Astrocyte of the spinal cord (primary cell): ENCODE measurements at regions not wholly inside any gene's neighbourhood (a gene's known extent, or its start where the extent isn't known, plus 50 kb on each side); places are given as distances from the start of the nearest gene placed in this dataset.

ENCODE experiments used
- DNase-seq: peaks from one replicate; pipeline ENCODE4 v3.0.0; 2011; ENCODE audit warnings: low read depth, low spot score
- H3K4me3 ChIP-seq: 2 replicates; pipeline ENCODE4 v1.5.1; 2011; ENCODE audit warnings: low read depth, mild to moderate bottlenecking, low read length, moderate library complexity
- CTCF ChIP-seq: IDR thresholded peaks from 2 replicates; pipeline ENCODE4 v1.5.1; 2012; ENCODE audit warnings: low read depth, mild to moderate bottlenecking, low read length, inconsistent platforms
- in situ Hi-C: cut with HindIII; loops from 2 replicates; pipeline ENCODE4 v1.10.0; 2017; ENCODE audit warnings: low sequenced_read_pairs

GRCh38 chr5:27221410-27221809 is 183.0 kb upstream of the CDH9 start:
- H3K4me3 ChIP-seq: no peak overlapping the region
- DNase-seq: no peak
- no peak for TF ChIP-seq CTCF
- in situ Hi-C loops: no loop called here

GRCh38 chr5:27220752-27221151 is 182.4 kb upstream of the CDH9 start:
- DNase-seq: no peak
- no peak overlapping the region for H3K4me3 ChIP-seq
- in situ Hi-C loops: no loop called here
- no peak for TF ChIP-seq CTCF

- in situ Hi-C loops: no loop called here
- no peak overlapping the region for H3K4me3 ChIP-seq
- no peak for DNase-seq
- TF ChIP-seq CTCF: no peak
Observed at GRCh38 chr5:27217977-27218376, 179.6 kb upstream of the CDH9 start.

- no peak overlapping the region for H3K4me3 ChIP-seq
- in situ Hi-C loops: no loop called here
- TF ChIP-seq CTCF: no peak
- DNase-seq: no peak
Observed at GRCh38 chr5:27217155-27217956, 179.0 kb upstream of the CDH9 start.

- TF ChIP-seq CTCF: no peak
- in situ Hi-C loops: no loop called here
- DNase-seq: no peak
- no peak overlapping the region for H3K4me3 ChIP-seq
Observed at GRCh38 chr5:27216367-27216950, 178.1 kb upstream of the CDH9 start.

- no peak for TF ChIP-seq CTCF
- DNase-seq: no peak
- no peak overlapping the region for H3K4me3 ChIP-seq
- in situ Hi-C loops: no loop called here
Observed at GRCh38 chr5:27208051-27208450, 169.7 kb upstream of the CDH9 start.
